Naive thymus-derived CD4-positive, alpha-beta T cell (primary cell): ENCODE measurements at regions not wholly inside any gene's neighbourhood (a gene's known extent, or its start where the extent isn't known, plus 50 kb on each side); places are given as distances from the start of the nearest gene placed in this dataset.

ENCODE experiments used
- ATAC-seq: fragments of 150-1000 bp; cut with Tn5 transposase; 2 replicates; pipeline ENCODE4 v1.10.0; 2021; ENCODE audit warnings: mild to moderate bottlenecking, moderate library complexity
- CTCF ChIA-PET: fragments of 350-600 bp; sonication (Branson Sonifier 250); formaldehyde crosslinking; loops from one replicate; lab custom pipeline; 2021; ENCODE audit warnings: antibody characterized with exemption; lab: Charles Lee
- POLR2A ChIA-PET: fragments of 350-600 bp; sonication (Branson Sonifier 250); formaldehyde crosslinking; loops from one replicate; lab custom pipeline; 2021; ENCODE audit warnings: antibody characterized with exemption, inconsistent platforms; lab: Charles Lee
- DNase-seq, 9 donors: peaks; one replicate each; pipeline versions ENCODE4 v3.0.0 to v3.0.0-alpha.2; 2020 to 2022; ENCODE audit warnings: mixed read lengths in 1 of 9
- H3K27ac ChIP-seq: one replicate; pipeline ENCODE4 v1.7.0; 2013; ENCODE audit warnings: mild to moderate bottlenecking, low read depth, low read length, moderate library complexity
- H3K27me3 ChIP-seq, 2 donors: one replicate each; pipeline ENCODE4 v1.7.0; 2013; ENCODE audit warnings: low read length in 2 of 2, mild to moderate bottlenecking in 2 of 2, moderate library complexity in 2 of 2; ENCODE audit not compliant: control insufficient read depth in 2 of 2, insufficient read depth in 2 of 2
- H3K36me3 ChIP-seq, 3 experiments: 1 replicate in 2 of 3; 2 replicates in 1 of 3; pipeline ENCODE4 v1.7.0; 2013; ENCODE audit warnings: low read length in 3 of 3, mild to moderate bottlenecking in 3 of 3, moderate library complexity in 1 of 3; ENCODE audit not compliant: insufficient read depth in 3 of 3, control insufficient read depth in 2 of 3
- H3K4me1 ChIP-seq, 2 donors: one replicate each; pipeline ENCODE4 v1.7.0; 2013; ENCODE audit warnings: low read length in 2 of 2, mild to moderate bottlenecking in 2 of 2, moderate library complexity in 1 of 2; ENCODE audit not compliant: control insufficient read depth in 2 of 2, insufficient read depth in 2 of 2
- H3K4me3 ChIP-seq: 2 replicates; pipeline ENCODE4 v1.7.0; 2013; ENCODE audit warnings: mild to moderate bottlenecking, low read length
- H3K9me3 ChIP-seq, 3 experiments: 1 replicate in 2 of 3; 2 replicates in 1 of 3; pipeline ENCODE4 v1.7.0; 2013; ENCODE audit warnings: low read length in 3 of 3; ENCODE audit not compliant: control insufficient read depth in 2 of 3
- H3K27ac Mint-ChIP-seq, 9 donors: one replicate each; pipeline ENCODE4 v1.8.0; 2020 to 2022; ENCODE audit warnings: mixed read lengths in 9 of 9, mild to moderate bottlenecking in 8 of 9, moderate library complexity in 5 of 9, inconsistent platforms in 2 of 9
- H3K27me3 Mint-ChIP-seq, 5 donors: one replicate each; pipeline ENCODE4 v1.8.0; 2021 to 2022; ENCODE audit warnings: mixed read lengths in 5 of 5, mild to moderate bottlenecking in 1 of 5
- H3K36me3 Mint-ChIP-seq, 5 donors: one replicate each; pipeline ENCODE4 v1.8.0; 2020 to 2022; ENCODE audit warnings: mixed read lengths in 5 of 5, mild to moderate bottlenecking in 3 of 5, inconsistent platforms in 1 of 5
- H3K4me1 Mint-ChIP-seq, 7 donors: one replicate each; pipeline ENCODE4 v1.8.0; 2020 to 2022; ENCODE audit warnings: mixed read lengths in 7 of 7, mild to moderate bottlenecking in 3 of 7, inconsistent platforms in 1 of 7
- H3K4me3 Mint-ChIP-seq, 10 donors: one replicate each; pipeline ENCODE4 v1.8.0; 2020 to 2022; ENCODE audit warnings: mild to moderate bottlenecking in 10 of 10, mixed read lengths in 10 of 10, moderate library complexity in 6 of 10, inconsistent platforms in 2 of 10
- H3K9me3 Mint-ChIP-seq, 11 donors: one replicate each; pipeline ENCODE4 v1.8.0; 2020 to 2022; ENCODE audit warnings: mixed read lengths in 11 of 11, mild to moderate bottlenecking in 4 of 11, inconsistent platforms in 1 of 11, moderate library complexity in 1 of 11
- intact Hi-C, 2 donors: fragments of 100-400 bp; cut with micrococcal nuclease; formaldehyde crosslinking; loops; one replicate each; pipeline ENCODE4 v1.15.1; 2023

- peaks cover 0 to 8% (median 0%) of the 10 kb centered on the region in 11 donors for H3K9me3 Mint-ChIP-seq
- POLR2A ChIA-PET, result no interaction called here
- H3K27me3 Mint-ChIP-seq, result peaks cover 2 to 25% (median 9%) of the 10 kb centered on the region in 5 donors
- Histone ChIP-seq H3K4me1 (no peaks in the 10 kb centered on the region), H3K27me3 (no peaks in the 10 kb centered on the region), H3K36me3 (no peaks in the 10 kb centered on the region), H3K9me3 (no peaks in the 10 kb centered on the region), H3K4me3 (no peak overlapping the region), H3K27ac (no peak overlapping the region)
- CTCF ChIA-PET, result no interaction called here
- no peak overlapping the region for H3K4me3 Mint-ChIP-seq
- ATAC-seq (no peak), DNase-seq (no peak)
- intact Hi-C loops, result loop anchor here in 1 of 2 donors (10.0 kb wide), 1 partner anchor 799 kb away; no protein-coding TSS in a partner anchor
- H3K4me1 Mint-ChIP-seq, result no peaks in the 10 kb centered on the region
- no peak overlapping the region for H3K27ac Mint-ChIP-seq
- no peaks in the 10 kb centered on the region for H3K36me3 Mint-ChIP-seq
Observed at GRCh38 chr12:13365748-13366366, 169.3 kb downstream of the EMP1 start.

- H3K27me3 Mint-ChIP-seq, result peaks cover 24 to 47% (median 37%) of the 10 kb centered on the region in 5 donors
- ATAC-seq (peak; percentile 36), DNase-seq (peak in 3 of 9 donors; percentile 4 to 15 (median 11))
- H3K27ac Mint-ChIP-seq, result no peak overlapping the region
- Histone ChIP-seq H3K27ac (no peak overlapping the region), H3K4me1 (no peaks in the 10 kb centered on the region), H3K36me3 (no peaks in the 10 kb centered on the region), H3K9me3 (no peaks in the 10 kb centered on the region), H3K27me3 (no peaks in the 10 kb centered on the region), H3K4me3 (no peak overlapping the region)
- intact Hi-C loops, result loop anchor here (1.0 to 10.0 kb wide), 2 partner anchors 802 to 805 kb away; no protein-coding TSS in a partner anchor
- POLR2A ChIA-PET, result no interaction called here
- no peaks in the 10 kb centered on the region for H3K4me1 Mint-ChIP-seq
- H3K36me3 Mint-ChIP-seq, result no peaks in the 10 kb centered on the region
- H3K9me3 Mint-ChIP-seq, result peaks cover 0 to 6% (median 0%) of the 10 kb centered on the region in 11 donors
- no peak overlapping the region for H3K4me3 Mint-ChIP-seq
- CTCF ChIA-PET, result interaction anchor here (0.9 to 1.3 kb wide), 3 partner anchors 9 to 12 kb away, joined by 3 to 6 read pairs (median 3); no protein-coding TSS in a partner anchor
Observed at GRCh38 chr12:13362260-13362841, 165.8 kb downstream of the EMP1 start.

- POLR2A ChIA-PET, result no interaction called here
- ATAC-seq, result no peak
- intact Hi-C loops, result loop anchor here in 1 of 2 donors (10.0 kb wide), 1 partner anchor 805 kb away; no protein-coding TSS in a partner anchor
Observed at GRCh38 chr12:13359636-13360035, 163.1 kb downstream of the EMP1 start.

GRCh38 chr12:13358391-13358905 is 161.9 kb downstream of the EMP1 start:
- Mint-ChIP-seq H3K4me3 (no peak overlapping the region), H3K36me3 (no peaks in the 10 kb centered on the region), H3K27ac (no peak overlapping the region), H3K4me1 (no peaks in the 10 kb centered on the region), H3K9me3 (no peaks in the 10 kb centered on the region), H3K27me3 (peaks cover 26 to 45% (median 42%) of the 10 kb centered on the region in 5 donors)
- Histone ChIP-seq H3K36me3 (no peaks in the 10 kb centered on the region), H3K27me3 (no peaks in the 10 kb centered on the region), H3K4me3 (no peak overlapping the region), H3K4me1 (no peaks in the 10 kb centered on the region), H3K27ac (no peak overlapping the region), H3K9me3 (no peaks in the 10 kb centered on the region)
- CTCF ChIA-PET, result no interaction called here
- POLR2A ChIA-PET, result no interaction called here
- DNase-seq (no peak), ATAC-seq (no peak)
- intact Hi-C loops, result no loop called here

More at GRCh38 chr12:13359636-13360035, 163.1 kb downstream of the EMP1 start:
- Histone ChIP-seq H3K9me3 (no peaks in the 10 kb centered on the region), H3K36me3 (no peaks in the 10 kb centered on the region), H3K4me3 (no peak overlapping the region), H3K27ac (no peak overlapping the region), H3K27me3 (no peaks in the 10 kb centered on the region), H3K4me1 (no peaks in the 10 kb centered on the region)
- H3K4me3 Mint-ChIP-seq, result no peak overlapping the region
- H3K9me3 Mint-ChIP-seq, result no peaks in the 10 kb centered on the region
- no peak overlapping the region for H3K27ac Mint-ChIP-seq
- H3K36me3 Mint-ChIP-seq, result no peaks in the 10 kb centered on the region
- H3K4me1 Mint-ChIP-seq, result no peaks in the 10 kb centered on the region
- DNase-seq, result no peak
- H3K27me3 Mint-ChIP-seq, result peaks cover 26 to 45% (median 42%) of the 10 kb centered on the region in 5 donors
- CTCF ChIA-PET, result interaction anchor here (0.7 kb wide), 1 partner anchor 14 kb away, joined by 4 read pairs; no protein-coding TSS in a partner anchor

GRCh38 chr12:13350946-13351345 is 154.4 kb downstream of the EMP1 start:
- CTCF ChIA-PET, result no interaction called here
- H3K4me1 ChIP-seq, result no peaks in the 10 kb centered on the region

GRCh38 chr12:13350381-13350780 is 153.9 kb downstream of the EMP1 start:
- H3K4me1 ChIP-seq, result no peaks in the 10 kb centered on the region
- Mint-ChIP-seq H3K27me3 (peaks cover 24 to 44% (median 34%) of the 10 kb centered on the region in 5 donors), H3K4me1 (no peaks in the 10 kb centered on the region), H3K27ac (no peak overlapping the region), H3K9me3 (no peaks in the 10 kb centered on the region), H3K4me3 (no peak overlapping the region), H3K36me3 (no peaks in the 10 kb centered on the region)
- POLR2A ChIA-PET, result no interaction called here
- no peak overlapping the region for H3K4me3 ChIP-seq
- intact Hi-C loops, result no loop called here
- DNase-seq, result no peak
- no peak for ATAC-seq
- no peak overlapping the region for H3K27ac ChIP-seq
- H3K36me3 ChIP-seq, result no peaks in the 10 kb centered on the region
- CTCF ChIA-PET, result interaction anchor here (1.0 kb wide), 1 partner anchor 12 kb away, joined by 3 read pairs; no protein-coding TSS in a partner anchor
- no peaks in the 10 kb centered on the region for H3K9me3 ChIP-seq
- H3K27me3 ChIP-seq, result no peaks in the 10 kb centered on the region

More at GRCh38 chr12:13350946-13351345, 154.4 kb downstream of the EMP1 start:
- Histone ChIP-seq H3K27ac (no peak overlapping the region), H3K27me3 (no peaks in the 10 kb centered on the region), H3K4me3 (no peak overlapping the region), H3K9me3 (no peaks in the 10 kb centered on the region), H3K36me3 (no peaks in the 10 kb centered on the region)
- POLR2A ChIA-PET, result no interaction called here
- no peaks in the 10 kb centered on the region for H3K9me3 Mint-ChIP-seq
- ATAC-seq, result no peak
- intact Hi-C loops, result no loop called here
- H3K27me3 Mint-ChIP-seq, result peaks cover 24 to 46% (median 34%) of the 10 kb centered on the region in 5 donors
- no peak for DNase-seq
- no peak overlapping the region for H3K4me3 Mint-ChIP-seq
- no peaks in the 10 kb centered on the region for H3K4me1 Mint-ChIP-seq
- no peak overlapping the region for H3K27ac Mint-ChIP-seq
- no peaks in the 10 kb centered on the region for H3K36me3 Mint-ChIP-seq
